ENCODE measurements at regions not wholly inside any gene's neighbourhood (a gene's known extent, or its start where the extent isn't known, plus 50 kb on each side); places are given as distances from the start of the nearest gene placed in this dataset.

- TF ChIP-seq TARDBP (IDR thresholded peaks at IDR 0.05): no peak
- no peak for TF ChIP-seq SUZ12 (IDR thresholded peaks at IDR 0.05)
- no peak for TF ChIP-seq ELF4 (IDR thresholded peaks at IDR 0.05)
- TF ChIP-seq FOXM1 (IDR thresholded peaks at IDR 0.05; ENCODE audit: borderline replicate concordance): no peak
- TF ChIP-seq BHLHE40 (IDR thresholded peaks at IDR 0.05; ENCODE audit: borderline replicate concordance): no peak
- TF ChIP-seq ARNT (IDR thresholded peaks at IDR 0.05): no peak
- TF ChIP-seq NFRKB (IDR thresholded peaks at IDR 0.05): no peak
- TF ChIP-seq FOXK2 (IDR thresholded peaks at IDR 0.05): no peak
- no peak for TF ChIP-seq LEF1 (IDR thresholded peaks at IDR 0.05; ENCODE audit: borderline replicate concordance)
- no peak for TF ChIP-seq SP1 (IDR thresholded peaks at IDR 0.05)
- TF ChIP-seq HDGF (IDR thresholded peaks at IDR 0.05; ENCODE audit: borderline replicate concordance): no peak
- no peak for TF ChIP-seq CTBP1 (IDR thresholded peaks at IDR 0.05; ENCODE audit: borderline replicate concordance)
Measured at GRCh38 chr11:109644152-109644551, 222.2 kb downstream of the C11orf87 start.
